ENCODE measurements at regions not wholly inside any gene's neighbourhood (a gene's known extent, or its start where the extent isn't known, plus 50 kb on each side); places are given as distances from the start of the nearest gene placed in this dataset.

DNA sequence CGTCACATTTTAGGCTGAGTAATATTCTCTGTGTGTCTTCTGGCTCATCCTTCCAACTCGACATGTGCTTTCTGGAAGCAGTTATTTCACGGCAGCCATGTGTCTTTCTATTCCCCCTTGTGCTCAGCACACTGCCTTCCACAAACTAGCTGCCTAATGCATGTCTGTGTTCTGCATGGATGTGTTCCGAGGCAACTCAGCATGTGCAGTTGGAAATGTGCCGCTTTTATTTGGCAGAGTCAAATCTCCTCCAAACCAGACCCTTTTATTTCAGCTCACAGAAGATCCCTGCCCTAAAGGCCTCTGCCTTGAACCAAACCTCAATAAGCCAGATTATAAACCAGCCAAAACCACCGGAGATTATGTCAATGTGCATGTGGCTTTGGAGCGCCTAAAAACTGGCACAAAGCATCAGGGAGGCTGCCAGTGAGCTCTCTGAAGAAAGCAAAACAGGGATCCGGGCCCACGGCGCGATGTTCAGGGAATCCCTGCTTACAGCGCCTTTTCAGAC is 360.2 kb downstream of the DEPDC1B start:
- DNase-seq (ENCODE audit: insufficient read length, low spot score) (no peak), FAIRE-seq (peak; percentile 41)
- TF ChIP-seq POU2F2 (IDR thresholded peaks at IDR 0.05; ENCODE audit: low read depth, low read length) = no peak
- no peak for TF ChIP-seq TAF1 (IDR thresholded peaks at IDR 0.05; ENCODE audit: low read depth, low read length)
- no peak for TF ChIP-seq POLR2A (IDR thresholded peaks at IDR 0.05; ENCODE audit: low read depth, low read length)
- TF ChIP-seq SPI1 (IDR thresholded peaks at IDR 0.05; ENCODE audit: low read depth, low read length) = no peak
- TF ChIP-seq POLR2AphosphoS5 (IDR thresholded peaks at IDR 0.05; ENCODE audit: low read depth, low read length) = no peak
- no peak for TF ChIP-seq PAX5 (IDR thresholded peaks at IDR 0.05; ENCODE audit: insufficient read depth, low read length, severe bottlenecking)

DNA sequence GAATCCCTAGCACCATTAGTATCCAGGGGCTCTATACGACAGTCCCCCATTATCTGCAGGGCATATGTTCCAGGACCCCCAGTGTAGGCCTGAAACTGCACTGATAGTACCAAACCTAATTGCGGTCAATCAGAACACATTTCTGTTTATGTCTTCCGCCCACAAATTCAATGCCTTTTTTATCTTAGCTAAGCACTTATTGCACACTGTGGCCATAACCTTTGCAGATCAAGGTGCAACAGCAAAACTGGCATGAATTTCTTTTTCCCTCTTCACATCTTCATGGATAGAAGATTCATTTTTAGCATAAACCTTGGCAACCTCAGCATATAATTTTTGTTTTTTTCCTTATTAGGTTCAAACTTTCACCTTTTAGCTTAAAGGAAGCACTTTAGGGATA is 361.1 kb downstream of the DEPDC1B start:
- TF ChIP-seq POLR2AphosphoS5 (IDR thresholded peaks at IDR 0.05; ENCODE audit: low read depth, low read length) (no peak), PAX5 (IDR thresholded peaks at IDR 0.05; ENCODE audit: insufficient read depth, low read length, severe bottlenecking) (no peak), SPI1 (IDR thresholded peaks at IDR 0.05; ENCODE audit: low read depth, low read length) (no peak), POU2F2 (IDR thresholded peaks at IDR 0.05; ENCODE audit: low read depth, low read length) (no peak), TAF1 (IDR thresholded peaks at IDR 0.05; ENCODE audit: low read depth, low read length) (no peak), POLR2A (IDR thresholded peaks at IDR 0.05; ENCODE audit: low read depth, low read length) (no peak)
- FAIRE-seq = no peak
- no peak for DNase-seq (ENCODE audit: insufficient read length, low spot score)

DNA sequence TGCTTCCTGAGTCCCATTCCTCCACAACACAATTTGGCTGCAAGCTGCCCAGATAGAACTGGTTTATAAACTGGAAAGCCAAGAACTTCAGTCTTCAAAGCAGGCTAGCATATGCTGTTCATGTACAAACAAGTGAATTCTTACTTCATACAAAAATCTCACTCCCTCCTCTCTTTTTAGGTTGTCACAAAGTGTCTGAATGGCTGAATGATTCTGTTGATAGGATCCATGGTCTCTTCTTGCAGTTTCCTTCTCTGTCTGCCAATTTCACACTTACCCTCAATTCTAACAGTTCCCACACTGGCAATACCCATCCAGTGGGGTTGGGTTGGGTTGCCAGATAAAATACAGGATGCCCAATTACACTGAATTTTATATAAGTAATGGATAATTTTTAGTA is 363.5 kb downstream of the DEPDC1B start:
- DNase-seq (ENCODE audit: insufficient read length, low spot score) (no peak), FAIRE-seq (no peak)
- TF ChIP-seq TAF1 (IDR thresholded peaks at IDR 0.05; ENCODE audit: low read depth, low read length) = no peak
- TF ChIP-seq POLR2AphosphoS5 (IDR thresholded peaks at IDR 0.05; ENCODE audit: low read depth, low read length) = no peak
- TF ChIP-seq PAX5 (IDR thresholded peaks at IDR 0.05; ENCODE audit: insufficient read depth, low read length, severe bottlenecking) = no peak
- TF ChIP-seq POLR2A (IDR thresholded peaks at IDR 0.05; ENCODE audit: low read depth, low read length) = no peak
- no peak for TF ChIP-seq SPI1 (IDR thresholded peaks at IDR 0.05; ENCODE audit: low read depth, low read length)
- TF ChIP-seq POU2F2 (IDR thresholded peaks at IDR 0.05; ENCODE audit: low read depth, low read length) = no peak

DNA sequence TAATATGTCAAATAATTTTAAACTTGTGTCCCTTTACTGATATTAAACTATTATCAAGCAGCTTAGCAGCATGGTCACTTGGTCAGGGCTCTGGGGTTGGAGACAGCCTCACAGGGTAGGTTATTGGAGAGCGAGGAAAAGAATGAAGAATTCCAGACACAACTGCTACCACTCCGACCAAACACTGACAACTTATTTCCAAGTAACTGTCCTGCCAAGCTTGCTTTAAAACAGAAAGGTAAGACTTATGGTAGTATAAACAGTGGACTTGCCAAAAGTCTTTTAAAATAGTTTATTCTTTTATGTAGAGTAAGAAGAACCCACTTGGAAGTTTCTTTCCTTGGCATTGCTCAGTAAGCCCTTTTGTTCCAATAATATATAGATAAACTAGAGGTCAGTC is 364.1 kb downstream of the DEPDC1B start:
- TF ChIP-seq SPI1 (IDR thresholded peaks at IDR 0.05; ENCODE audit: low read depth, low read length) = no peak
- TF ChIP-seq PAX5 (IDR thresholded peaks at IDR 0.05; ENCODE audit: insufficient read depth, low read length, severe bottlenecking) = no peak
- TF ChIP-seq POU2F2 (IDR thresholded peaks at IDR 0.05; ENCODE audit: low read depth, low read length) = no peak
- TF ChIP-seq POLR2A (IDR thresholded peaks at IDR 0.05; ENCODE audit: low read depth, low read length) = no peak
- no peak for TF ChIP-seq POLR2AphosphoS5 (IDR thresholded peaks at IDR 0.05; ENCODE audit: low read depth, low read length)
- TF ChIP-seq TAF1 (IDR thresholded peaks at IDR 0.05; ENCODE audit: low read depth, low read length) = no peak
- FAIRE-seq (no peak), DNase-seq (ENCODE audit: insufficient read length, low spot score) (no peak)

DNA sequence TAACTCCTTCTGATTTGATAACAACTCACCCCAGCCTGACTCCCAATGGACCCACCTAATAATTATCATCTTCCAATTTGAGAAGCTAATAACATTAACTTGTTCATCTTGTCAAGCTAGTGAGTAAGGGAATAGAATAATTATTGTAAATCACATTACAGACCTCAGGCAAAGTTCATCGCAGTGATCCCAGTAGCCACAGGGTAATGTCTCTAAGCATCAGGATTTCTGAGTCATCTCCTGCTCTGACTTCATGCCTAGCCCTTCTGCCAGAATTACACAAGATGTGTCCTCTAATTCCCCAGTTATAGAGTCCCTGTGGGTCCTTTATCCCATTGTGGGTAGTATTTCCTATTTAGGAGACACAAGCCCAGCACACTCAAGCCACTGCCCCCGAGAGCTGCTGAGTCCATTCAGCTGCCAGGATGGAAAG is 365.7 kb downstream of the DEPDC1B start:
- DNase-seq (ENCODE audit: insufficient read length, low spot score) = no peak

DNA sequence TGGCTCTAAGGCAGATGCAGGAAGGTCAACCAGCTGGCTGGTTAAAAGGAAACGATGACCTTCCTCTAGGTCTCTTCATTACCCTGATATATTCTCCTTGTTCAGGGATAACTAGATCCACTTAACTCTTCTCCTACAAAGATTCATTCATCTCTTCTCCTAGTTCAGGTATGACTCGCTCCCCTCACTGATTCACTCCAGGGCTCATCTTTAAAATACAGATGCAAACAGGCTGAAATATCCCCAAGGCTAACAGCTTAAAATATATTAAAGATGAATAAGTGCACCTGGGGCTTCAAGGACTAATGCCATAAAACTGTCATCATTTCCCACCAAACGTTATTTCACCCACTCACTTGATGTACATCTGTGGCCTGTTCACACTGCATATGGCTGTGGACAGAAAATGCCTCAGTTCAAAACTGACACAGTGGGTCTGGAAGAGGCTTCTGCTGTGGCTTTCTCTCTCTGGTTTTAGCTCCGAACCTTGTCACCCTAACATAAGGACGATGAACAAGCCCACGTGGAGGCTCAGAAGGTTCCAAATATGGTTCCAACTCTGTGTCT is 366.9 kb downstream of the DEPDC1B start:
- FAIRE-seq (no peak), DNase-seq (ENCODE audit: insufficient read length, low spot score) (no peak)
- TF ChIP-seq POLR2A (IDR thresholded peaks at IDR 0.05; ENCODE audit: low read depth, low read length) (no peak), SPI1 (IDR thresholded peaks at IDR 0.05; ENCODE audit: low read depth, low read length) (no peak), PAX5 (IDR thresholded peaks at IDR 0.05; ENCODE audit: insufficient read depth, low read length, severe bottlenecking) (no peak)

More for the DNA sequence above, 365.7 kb downstream of the DEPDC1B start:
- FAIRE-seq = no peak
- TF ChIP-seq SPI1 (IDR thresholded peaks at IDR 0.05; ENCODE audit: low read depth, low read length) (no peak), PAX5 (IDR thresholded peaks at IDR 0.05; ENCODE audit: insufficient read depth, low read length, severe bottlenecking) (no peak), TAF1 (IDR thresholded peaks at IDR 0.05; ENCODE audit: low read depth, low read length) (no peak), POLR2AphosphoS5 (IDR thresholded peaks at IDR 0.05; ENCODE audit: low read depth, low read length) (no peak), POU2F2 (IDR thresholded peaks at IDR 0.05; ENCODE audit: low read depth, low read length) (no peak), POLR2A (IDR thresholded peaks at IDR 0.05; ENCODE audit: low read depth, low read length) (no peak)

DNA sequence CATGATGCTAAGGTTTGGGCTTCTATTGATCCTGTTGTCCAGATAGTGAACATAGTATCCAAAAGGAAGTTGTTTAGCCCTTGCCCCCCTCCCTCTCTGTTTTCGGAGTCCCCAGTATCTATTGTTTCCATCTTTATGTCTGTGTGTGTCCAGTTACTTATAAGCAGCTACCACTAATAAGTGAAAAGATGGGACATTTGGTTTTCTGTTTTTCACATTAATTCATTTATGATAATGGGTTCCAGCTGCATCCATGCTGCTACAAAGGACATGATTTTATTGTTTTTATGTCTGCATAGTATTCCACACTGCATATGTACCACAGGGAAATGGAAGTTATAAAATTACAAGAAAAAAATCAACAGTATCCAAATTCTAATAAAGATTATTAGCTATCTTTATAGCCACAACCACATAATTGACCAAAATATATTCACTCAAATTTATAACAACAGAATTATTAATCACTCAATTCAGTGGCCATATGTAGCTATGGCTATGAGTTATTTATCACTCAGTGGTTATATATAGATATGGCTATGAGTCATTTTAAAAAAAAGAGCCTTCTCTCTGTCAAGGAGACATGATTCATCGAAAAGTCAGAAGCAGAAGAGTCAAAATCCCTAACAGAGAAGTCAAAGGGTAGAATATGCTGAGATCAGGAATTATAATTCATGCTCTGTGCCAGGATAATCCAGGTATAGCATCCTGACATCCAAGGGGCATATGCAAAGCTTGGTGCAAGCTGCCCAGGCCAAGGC is 367.5 kb downstream of the DEPDC1B start:
- DNase-seq (ENCODE audit: insufficient read length, low spot score) (no peak), FAIRE-seq (no peak)
- no peak for TF ChIP-seq PAX5 (IDR thresholded peaks at IDR 0.05; ENCODE audit: insufficient read depth, low read length, severe bottlenecking)
- TF ChIP-seq SPI1 (IDR thresholded peaks at IDR 0.05; ENCODE audit: low read depth, low read length) = no peak
- TF ChIP-seq POLR2A (IDR thresholded peaks at IDR 0.05; ENCODE audit: low read depth, low read length) = no peak
- no peak for TF ChIP-seq TAF1 (IDR thresholded peaks at IDR 0.05; ENCODE audit: low read depth, low read length)
- TF ChIP-seq POU2F2 (IDR thresholded peaks at IDR 0.05; ENCODE audit: low read depth, low read length) = no peak
- TF ChIP-seq POLR2AphosphoS5 (IDR thresholded peaks at IDR 0.05; ENCODE audit: low read depth, low read length) = no peak

DNA sequence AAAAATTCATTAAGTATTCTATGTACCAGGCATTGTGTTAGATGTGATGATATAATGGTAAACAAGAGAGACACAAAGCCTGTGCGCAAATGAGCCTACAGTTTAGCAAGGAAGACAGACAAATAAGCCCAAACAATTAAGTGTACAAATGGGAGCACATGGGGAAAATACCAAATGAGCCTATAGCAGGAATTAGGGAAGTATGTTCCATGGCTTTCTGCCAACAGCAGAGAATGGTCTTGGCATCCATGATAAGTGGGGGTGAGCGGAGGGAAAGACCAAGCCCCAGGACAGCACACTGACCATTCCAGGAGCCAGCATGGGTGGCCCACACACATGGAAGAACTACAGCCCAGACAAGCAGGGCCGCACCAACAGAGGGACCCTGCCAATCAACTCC is 369.7 kb downstream of the DEPDC1B start:
- DNase-seq (ENCODE audit: insufficient read length, low spot score) (no peak), FAIRE-seq (no peak)
- TF ChIP-seq PAX5 (IDR thresholded peaks at IDR 0.05; ENCODE audit: insufficient read depth, low read length, severe bottlenecking) (no peak), SPI1 (IDR thresholded peaks at IDR 0.05; ENCODE audit: low read depth, low read length) (no peak)

DNA sequence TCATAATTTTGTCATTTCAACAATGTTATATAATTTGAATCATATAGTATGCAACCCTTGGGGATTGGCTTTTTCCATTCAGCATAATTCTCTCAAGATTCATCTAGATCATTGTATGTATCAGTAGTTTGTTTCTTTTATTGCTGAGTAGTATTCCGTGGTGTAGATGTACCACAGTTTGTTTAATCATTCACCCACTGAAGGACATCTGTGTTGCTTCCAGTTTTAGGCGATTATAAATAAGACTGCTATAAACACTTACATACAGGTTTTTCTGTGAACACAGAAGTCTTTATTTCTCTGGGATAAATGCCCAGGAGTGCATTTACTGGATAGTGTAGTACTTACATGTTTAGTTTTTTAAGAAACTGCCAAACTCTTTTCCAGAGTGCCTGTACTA is 374.1 kb downstream of the DEPDC1B start:
- no peak for TF ChIP-seq TAF1 (IDR thresholded peaks at IDR 0.05; ENCODE audit: low read depth, low read length)
- DNase-seq (ENCODE audit: insufficient read length, low spot score) = no peak
- FAIRE-seq = no peak

DNA sequence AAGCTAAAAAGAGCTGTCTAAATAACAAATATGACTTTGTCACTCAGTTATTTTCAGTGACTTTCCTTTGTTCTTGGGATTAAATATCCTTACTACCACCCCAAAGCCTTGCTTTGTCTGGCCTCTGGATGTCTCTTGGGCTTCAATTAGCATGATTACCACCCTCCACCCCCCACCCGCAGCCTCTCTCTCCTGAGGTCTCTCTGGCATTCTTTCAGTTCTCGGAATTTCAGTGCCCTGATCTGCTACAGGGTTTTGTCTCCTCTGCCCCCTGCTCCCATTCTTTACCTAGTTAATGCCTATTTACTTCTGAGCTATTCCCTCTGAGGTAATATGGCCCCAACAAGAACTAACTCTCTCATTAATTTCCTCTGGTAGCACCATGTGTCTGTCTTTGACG is 376.4 kb downstream of the DEPDC1B start:
- TF ChIP-seq SPI1 (IDR thresholded peaks at IDR 0.05; ENCODE audit: low read depth, low read length) (no peak), PAX5 (IDR thresholded peaks at IDR 0.05; ENCODE audit: insufficient read depth, low read length, severe bottlenecking) (no peak), POLR2AphosphoS5 (IDR thresholded peaks at IDR 0.05; ENCODE audit: low read depth, low read length) (no peak), POLR2A (IDR thresholded peaks at IDR 0.05; ENCODE audit: low read depth, low read length) (no peak), POU2F2 (IDR thresholded peaks at IDR 0.05; ENCODE audit: low read depth, low read length) (no peak), TAF1 (IDR thresholded peaks at IDR 0.05; ENCODE audit: low read depth, low read length) (no peak)
- DNase-seq (ENCODE audit: insufficient read length, low spot score) (no peak), FAIRE-seq (no peak)

Measured in GM12891 (cell line).